ENCODE measurements at regions not wholly inside any gene's neighbourhood (a gene's known extent, or its start where the extent isn't known, plus 50 kb on each side); places are given as distances from the start of the nearest gene placed in this dataset.

- H3K4me3 Mint-ChIP-seq = no peak overlapping the region
- Histone ChIP-seq H3K27me3 (ENCODE audit: insufficient read depth) (no peaks in the 10 kb centered on the region), H3K4me3 (no peak overlapping the region), H3K4me2 (no peak overlapping the region), H3K27ac (ENCODE audit: low read depth) (no peak overlapping the region), H3F3A (replicated peaks; ENCODE audit: low read depth) (no peaks in the 10 kb centered on the region), H4K20me1 (replicated peaks; ENCODE audit: insufficient read depth) (peaks cover 3% of the 10 kb centered on the region), H3K36me3 (ENCODE audit: insufficient read depth) (no peaks in the 10 kb centered on the region), H3K9me2 (ENCODE audit: insufficient read depth) (no peaks in the 10 kb centered on the region), H2AFZ (no peak overlapping the region), H3K79me2 (replicated peaks; ENCODE audit: insufficient read depth) (peaks cover 4% of the 10 kb centered on the region), H3K4me1 (ENCODE audit: insufficient read depth) (peaks cover 4% of the 10 kb centered on the region; the same call in 1 of the 2 replicates)
- TF ChIP-seq, protein P1, sequence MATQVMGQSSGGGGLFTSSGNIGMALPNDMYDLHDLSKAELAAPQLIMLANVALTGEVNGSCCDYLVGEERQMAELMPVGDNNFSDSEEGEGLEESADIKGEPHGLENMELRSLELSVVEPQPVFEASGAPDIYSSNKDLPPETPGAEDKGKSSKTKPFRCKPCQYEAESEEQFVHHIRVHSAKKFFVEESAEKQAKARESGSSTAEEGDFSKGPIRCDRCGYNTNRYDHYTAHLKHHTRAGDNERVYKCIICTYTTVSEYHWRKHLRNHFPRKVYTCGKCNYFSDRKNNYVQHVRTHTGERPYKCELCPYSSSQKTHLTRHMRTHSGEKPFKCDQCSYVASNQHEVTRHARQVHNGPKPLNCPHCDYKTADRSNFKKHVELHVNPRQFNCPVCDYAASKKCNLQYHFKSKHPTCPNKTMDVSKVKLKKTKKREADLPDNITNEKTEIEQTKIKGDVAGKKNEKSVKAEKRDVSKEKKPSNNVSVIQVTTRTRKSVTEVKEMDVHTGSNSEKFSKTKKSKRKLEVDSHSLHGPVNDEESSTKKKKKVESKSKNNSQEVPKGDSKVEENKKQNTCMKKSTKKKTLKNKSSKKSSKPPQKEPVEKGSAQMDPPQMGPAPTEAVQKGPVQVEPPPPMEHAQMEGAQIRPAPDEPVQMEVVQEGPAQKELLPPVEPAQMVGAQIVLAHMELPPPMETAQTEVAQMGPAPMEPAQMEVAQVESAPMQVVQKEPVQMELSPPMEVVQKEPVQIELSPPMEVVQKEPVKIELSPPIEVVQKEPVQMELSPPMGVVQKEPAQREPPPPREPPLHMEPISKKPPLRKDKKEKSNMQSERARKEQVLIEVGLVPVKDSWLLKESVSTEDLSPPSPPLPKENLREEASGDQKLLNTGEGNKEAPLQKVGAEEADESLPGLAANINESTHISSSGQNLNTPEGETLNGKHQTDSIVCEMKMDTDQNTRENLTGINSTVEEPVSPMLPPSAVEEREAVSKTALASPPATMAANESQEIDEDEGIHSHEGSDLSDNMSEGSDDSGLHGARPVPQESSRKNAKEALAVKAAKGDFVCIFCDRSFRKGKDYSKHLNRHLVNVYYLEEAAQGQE (IDR thresholded peaks at IDR 0.05; ENCODE audit: unreplicated experiment) = no peak
- TF ChIP-seq EZH2phosphoT487 (IDR thresholded peaks at IDR 0.05; ENCODE audit: unreplicated experiment) (no peak), JUNB (IDR thresholded peaks at IDR 0.05; ENCODE audit: unreplicated experiment) (no peak), EZH2 (IDR thresholded peaks at IDR 0.05; ENCODE audit: low read depth, unreplicated experiment) (no peak), ZNF114 (CRISPR knock-in tag; IDR thresholded peaks at IDR 0.05) (no peak), STAT1 (IDR thresholded peaks at IDR 0.05; ENCODE audit: unreplicated experiment) (no peak), ETS1 (IDR thresholded peaks at IDR 0.05) (no peak), NANOG (IDR thresholded peaks at IDR 0.05; ENCODE audit: borderline replicate concordance) (no peak), POLR2AphosphoS5 (IDR thresholded peaks at IDR 0.05; ENCODE audit: low read depth) (no peak), CTCF (conservative IDR thresholded peaks at IDR 0.05; ENCODE audit: low read depth in 2 of 2) (no peak), CREB1 (CRISPR knock-in tag; IDR thresholded peaks at IDR 0.05; ENCODE audit: low read depth) (no peak), ZNF331 (CRISPR knock-in tag; IDR thresholded peaks at IDR 0.05; ENCODE audit: low read depth) (no peak)
- no peak overlapping the region for H3K27ac Mint-ChIP-seq
- ATAC-seq (no peak), DNase-seq (ENCODE audit: low spot score) (no peak)
- peaks cover 12% of the 10 kb centered on the region for H3K27me3 Mint-ChIP-seq (ENCODE audit: insufficient read depth, low read depth, poor library complexity)
- H3K36me3 Mint-ChIP-seq (ENCODE audit: low read depth) = peaks cover 5% of the 10 kb centered on the region; the same call in 1 of the 3 replicates
- peaks cover 15% of the 10 kb centered on the region for H3K4me1 Mint-ChIP-seq
- no peaks in the 10 kb centered on the region; the same call in 1 of the 3 replicates for H3K9me3 Mint-ChIP-seq
Observed at GRCh38 chr11:70616938-70617654, 218.8 kb downstream of the CTTN start.

Measured in GM23338 (cell line).